Ovary (tissue), 3 donors: ENCODE measurements at regions not wholly inside any gene's neighbourhood (a gene's known extent, or its start where the extent isn't known, plus 50 kb on each side); places are given as distances from the start of the nearest gene placed in this dataset.

ENCODE experiments used
- CTCF ChIP-seq, 3 donors: fragments of 450-650 bp in 2 of 3; fragments of 200-600 bp in 1 of 3; IDR thresholded peaks; one replicate each; pipeline versions ENCODE4 v1.5.1 to v1.8.0; 2016 to 2022; ENCODE audit warnings: antibody characterized with exemption in 3 of 3, mild to moderate bottlenecking in 1 of 3
- POLR2A ChIP-seq: fragments of 450-650 bp; IDR thresholded peaks from one replicate; pipeline ENCODE4 v1.6.1; 2017; ENCODE audit warnings: antibody characterized with exemption, mild to moderate bottlenecking, moderate library complexity
- donor health status: DM: no; HTN: no; CAD: no.

GRCh38 chr5:97543166-97543565, 360.1 kb upstream of the RIOK2 start:
- TF ChIP-seq CTCF (IDR thresholded peaks at IDR 0.05) = no peak
- TF ChIP-seq POLR2A = no peak
